AG04449 (cell line): ENCODE measurements at regions not wholly inside any gene's neighbourhood (a gene's known extent, or its start where the extent isn't known, plus 50 kb on each side); places are given as distances from the start of the nearest gene placed in this dataset.

Experiments
- CTCF ChIA-PET: fragments of 350-600 bp; formaldehyde crosslinking; extraction: SDS; loops from one replicate; lab custom pipeline; 2021; ENCODE audit warnings: antibody characterized with exemption; lab: Yijun Ruan, JAX
- POLR2A ChIA-PET: fragments of 400-600, 350-600 bp; formaldehyde crosslinking; extraction: SDS; loops from one replicate; lab custom pipeline; 2020; ENCODE audit warnings: antibody characterized with exemption, inconsistent platforms; lab: Yijun Ruan, JAX
- DNase-seq: peaks from one replicate; pipeline ENCODE4 v3.0.0-alpha.2; 2010; ENCODE audit warnings: low read depth, low spot score
- H3K4me3 ChIP-seq: 2 replicates; pipeline ENCODE4 v1.5.1; 2011; ENCODE audit warnings: low read depth, mild to moderate bottlenecking, control low read depth, low read length
- CTCF ChIP-seq: IDR thresholded peaks from one replicate; pipeline ENCODE4 v1.5.1; 2011; ENCODE audit warnings: mild to moderate bottlenecking, moderate library complexity, low read length, control low read depth, inconsistent platforms; ENCODE audit not compliant: insufficient read depth; ENCODE audit errors: missing control alignments

- ChIA-PET POLR2A (no interaction called here), CTCF (no interaction called here)
- H3K4me3 ChIP-seq = no peak overlapping the region
- no peak for DNase-seq
- TF ChIP-seq CTCF = no peak
Measured at GRCh38 chr1:82837766-82838465, 1037.2 kb downstream of the ADGRL2 start.

GRCh38 chr1:82836973-82837680 is 1036.4 kb downstream of the ADGRL2 start:
- CTCF ChIA-PET = no interaction called here
- H3K4me3 ChIP-seq = no peak overlapping the region
- DNase-seq = no peak
- no peak for TF ChIP-seq CTCF
- POLR2A ChIA-PET = no interaction called here

- H3K4me3 ChIP-seq = no peak overlapping the region
- POLR2A ChIA-PET = no interaction called here
- TF ChIP-seq CTCF = no peak
- CTCF ChIA-PET = no interaction called here
- DNase-seq = no peak
Measured at GRCh38 chr1:82836213-82836972, 1035.7 kb downstream of the ADGRL2 start.

- DNase-seq = no peak
- TF ChIP-seq CTCF = no peak
- no peak overlapping the region for H3K4me3 ChIP-seq
- ChIA-PET POLR2A (no interaction called here), CTCF (no interaction called here)
Measured at GRCh38 chr1:82830690-82831380, 1030.1 kb downstream of the ADGRL2 start.

- ChIA-PET CTCF (no interaction called here), POLR2A (no interaction called here)
- TF ChIP-seq CTCF = no peak
- no peak overlapping the region for H3K4me3 ChIP-seq
- no peak for DNase-seq
Measured at GRCh38 chr1:82829527-82829926, 1028.8 kb downstream of the ADGRL2 start.
